H1 (cell line): ENCODE measurements at regions not wholly inside any gene's neighbourhood (a gene's known extent, or its start where the extent isn't known, plus 50 kb on each side); places are given as distances from the start of the nearest gene placed in this dataset.

Experiments
- CTCF ChIA-PET: fragments of 300-600 bp; sonication (Branson Sonifier 250); formaldehyde crosslinking; loops from one replicate; lab custom pipeline; 2021; ENCODE audit not compliant: partially characterized antibody; lab: Charles Lee
- POLR2A ChIA-PET: fragments of 300-600 bp; sonication (Branson Sonifier 250); formaldehyde crosslinking; loops from one replicate; lab custom pipeline; 2021; ENCODE audit warnings: inconsistent platforms; ENCODE audit not compliant: partially characterized antibody; lab: Charles Lee
- DNase-seq, 2 experiments: peaks; one replicate each; pipeline versions ENCODE4 v3.0.0 to v3.0.0-alpha.2; 2010 to 2022; ENCODE audit warnings: low spot score in 2 of 2, low read depth in 1 of 2, mixed read lengths in 1 of 2
- FAIRE-seq: peaks from 2 replicates; lab custom pipeline; 2011; peaks lifted over from hg19 to GRCh38; lab: Jason Lieb, UNC
- H2AFZ ChIP-seq: 2 replicates; pipeline ENCODE4 v1.8.1; 2012; ENCODE audit warnings: low read length, inconsistent platforms
- H2AK5ac ChIP-seq: 2 replicates; pipeline ENCODE4 v1.6.1; 2013; ENCODE audit warnings: low read depth, low read length
- H2BK120ac ChIP-seq: replicated peaks from 2 replicates; pipeline ENCODE3; 2013; ENCODE audit warnings: low read depth, low read length, inconsistent platforms
- H2BK12ac ChIP-seq: 2 replicates; pipeline ENCODE4 v1.6.1; 2013; ENCODE audit warnings: low read depth, low read length
- H2BK15ac ChIP-seq: 2 replicates; pipeline ENCODE4 v1.6.1; 2013; ENCODE audit warnings: low read length
- H2BK20ac ChIP-seq: 2 replicates; pipeline ENCODE4 v1.6.1; 2013; ENCODE audit warnings: low read length
- H2BK5ac ChIP-seq: 2 replicates; pipeline ENCODE4 v1.6.1; 2013; ENCODE audit warnings: low read depth, low read length
- H3K14ac ChIP-seq: 2 replicates; pipeline ENCODE4 v1.6.1; 2013; ENCODE audit warnings: inconsistent platforms; ENCODE audit not compliant: insufficient read length
- H3K18ac ChIP-seq: 2 replicates; pipeline ENCODE4 v1.6.1; 2013; ENCODE audit warnings: low read length; ENCODE audit errors: extremely low read depth
- H3K23ac ChIP-seq: 2 replicates; pipeline ENCODE4 v1.6.1; 2013; ENCODE audit warnings: inconsistent platforms; ENCODE audit not compliant: insufficient read length
- H3K23me2 ChIP-seq: 2 replicates; pipeline ENCODE4 v1.6.1; 2013; ENCODE audit warnings: low read depth, low read length
- H3K27ac ChIP-seq: 2 replicates; pipeline ENCODE4 v1.6.1; 2011; ENCODE audit warnings: low read depth, low read length, inconsistent platforms
- H3K27me3 ChIP-seq, 4 experiments: replicated peaks in 1 of 4; 1 replicate in 1 of 4; 2 replicates in 3 of 4; pipeline versions ENCODE4 v1.6.1 to v1.8.1; 2011 to 2013; ENCODE audit warnings: low read length in 3 of 4, mild to moderate bottlenecking in 3 of 4, inconsistent platforms in 2 of 4, mixed read lengths in 2 of 4, moderate library complexity in 1 of 4; ENCODE audit not compliant: control insufficient read depth in 3 of 4, insufficient read depth in 3 of 4; ENCODE audit errors: extremely low read depth in 1 of 4
- H3K36me3 ChIP-seq, 4 experiments: 2 replicates each; pipeline versions ENCODE4 v1.6.1 to v1.8.1; 2011 to 2013; ENCODE audit warnings: mild to moderate bottlenecking in 4 of 4, low read length in 3 of 4, moderate library complexity in 2 of 4, control low read depth in 1 of 4, inconsistent platforms in 1 of 4; ENCODE audit not compliant: insufficient read depth in 4 of 4, control insufficient read depth in 2 of 4
- H3K4ac ChIP-seq: replicated peaks from 2 replicates; pipeline ENCODE3; 2013; ENCODE audit warnings: low read length, low read depth, mixed read lengths, inconsistent platforms; ENCODE audit not compliant: insufficient read length
- H3K4me1 ChIP-seq, 4 experiments: replicated peaks in 1 of 4; 1 replicate in 1 of 4; 2 replicates in 3 of 4; pipeline versions ENCODE4 v1.6.1 to v1.8.1; 2011 to 2013; ENCODE audit warnings: low read length in 3 of 4, inconsistent platforms in 2 of 4, mixed read lengths in 1 of 4; ENCODE audit not compliant: insufficient read depth in 4 of 4, control insufficient read depth in 3 of 4
- H3K4me2 ChIP-seq, 2 experiments: 2 replicates each; pipeline versions ENCODE4 v1.6.1 to v1.8.1; 2011 to 2013; ENCODE audit warnings: low read depth in 2 of 2, low read length in 2 of 2, control low read depth in 1 of 2, inconsistent platforms in 1 of 2, mild to moderate bottlenecking in 1 of 2; ENCODE audit not compliant: insufficient read depth in 1 of 2
- H3K4me3 ChIP-seq, 4 experiments: fragments of 200-600, 300-600 bp in 1 of 4; sonication (generic), shearing (Covaris generic), sonication (Bioruptor Twin) in 1 of 4; 2 replicates each; pipeline versions ENCODE4 v1.5.1 to v1.8.1; 2011 to 2016; ENCODE audit warnings: low read length in 4 of 4, low read depth in 3 of 4, control low read depth in 2 of 4, inconsistent platforms in 2 of 4, mild to moderate bottlenecking in 2 of 4, mixed read lengths in 1 of 4, moderate library complexity in 1 of 4; ENCODE audit not compliant: insufficient read depth in 2 of 4; ENCODE audit errors: extremely low read depth in 1 of 4
- H3K56ac ChIP-seq: replicated peaks from 2 replicates; pipeline ENCODE3; 2013; ENCODE audit warnings: low read depth, mild to moderate bottlenecking, mixed read lengths, low read length, inconsistent platforms; ENCODE audit not compliant: insufficient read length
- H3K79me1 ChIP-seq: 2 replicates; pipeline ENCODE4 v1.6.1; 2013; ENCODE audit warnings: low read depth, low read length, control low read depth
- H3K79me2 ChIP-seq, 2 experiments: 2 replicates each; pipeline versions ENCODE4 v1.6.1 to v1.8.1; 2012 to 2013; ENCODE audit warnings: low read length in 2 of 2, mild to moderate bottlenecking in 2 of 2, inconsistent platforms in 1 of 2; ENCODE audit not compliant: insufficient read depth in 2 of 2, control insufficient read depth in 1 of 2
- H3K9ac ChIP-seq, 4 experiments: replicated peaks in 1 of 4; 1 replicate in 1 of 4; 2 replicates in 3 of 4; pipeline versions ENCODE4 v1.6.1 to v1.8.1; 2011 to 2013; ENCODE audit warnings: low read depth in 3 of 4, low read length in 3 of 4, control low read depth in 2 of 4, mild to moderate bottlenecking in 2 of 4, moderate library complexity in 2 of 4, inconsistent platforms in 1 of 4; ENCODE audit errors: extremely low read depth in 1 of 4
- H3K9me3 ChIP-seq, 2 experiments: 2 replicates each; pipeline versions ENCODE4 v1.6.1 to v1.8.1; 2012 to 2013; ENCODE audit warnings: mild to moderate bottlenecking in 2 of 2, moderate library complexity in 2 of 2, control low read depth in 1 of 2, inconsistent platforms in 1 of 2, low read depth in 1 of 2, low read length in 1 of 2, mixed read lengths in 1 of 2; ENCODE audit not compliant: insufficient read depth in 2 of 2
- H4K20me1 ChIP-seq, 2 experiments: replicated peaks in 1 of 2; 2 replicates each; pipeline versions ENCODE3 to v1.8.1; 2011 to 2013; ENCODE audit warnings: inconsistent platforms in 2 of 2, low read length in 2 of 2, mild to moderate bottlenecking in 1 of 2; ENCODE audit not compliant: insufficient read depth in 2 of 2, control insufficient read depth in 1 of 2
- H4K5ac ChIP-seq: 2 replicates; pipeline ENCODE4 v1.6.1; 2013; ENCODE audit warnings: low read length, low read depth, mixed read lengths, inconsistent platforms; ENCODE audit not compliant: insufficient read length
- H4K8ac ChIP-seq: 2 replicates; pipeline ENCODE4 v1.8.0; 2013; ENCODE audit warnings: mild to moderate bottlenecking, moderate library complexity, low read length, inconsistent platforms; ENCODE audit not compliant: insufficient read depth; ENCODE audit errors: extremely low read depth
- H4K91ac ChIP-seq: replicated peaks from 2 replicates; pipeline ENCODE3; 2013; ENCODE audit warnings: low read length, mixed read lengths, inconsistent platforms; ENCODE audit not compliant: insufficient read length
- EZH2 ChIP-seq: fragments of 200-600 bp; sonication (generic); IDR thresholded peaks from 2 replicates; pipeline ENCODE4 v1.7.1; 2012; ENCODE audit warnings: low read depth, mild to moderate bottlenecking, moderate library complexity, low read length, inconsistent platforms; ENCODE audit not compliant: severe bottlenecking
- GABPA ChIP-seq: IDR thresholded peaks from 2 replicates; pipeline ENCODE4 v1.6.1; 2011; ENCODE audit warnings: mild to moderate bottlenecking, low read length, moderate library complexity, borderline replicate concordance; ENCODE audit not compliant: insufficient read depth
- NANOG ChIP-seq: IDR thresholded peaks from 2 replicates; pipeline ENCODE4 v1.6.1; 2011; ENCODE audit warnings: low read length, low read depth, mild to moderate bottlenecking, inconsistent platforms; ENCODE audit not compliant: insufficient read depth, poor library complexity, severe bottlenecking
- POLR2A ChIP-seq, 2 experiments: IDR thresholded peaks; 1 replicate in 1 of 2; 2 replicates in 1 of 2; pipeline ENCODE4 v1.6.1; 2011; ENCODE audit warnings: low read depth in 2 of 2, low read length in 2 of 2, mild to moderate bottlenecking in 2 of 2; ENCODE audit errors: control extremely low read depth in 1 of 2
- POLR2AphosphoS5 ChIP-seq: IDR thresholded peaks from 2 replicates; pipeline ENCODE4 v1.6.1; 2011; ENCODE audit warnings: low read depth, low read length
- RAD21 ChIP-seq, 2 experiments: IDR thresholded peaks in 1 of 2; conservative IDR thresholded peaks in 1 of 2; 2 replicates each; pipeline ENCODE4 v1.6.1; 2011; ENCODE audit warnings: low read depth in 2 of 2, low read length in 2 of 2, improper control_type of control experiment in 1 of 2, inconsistent platforms in 1 of 2, mild to moderate bottlenecking in 1 of 2, moderate library complexity in 1 of 2
- RBBP5 ChIP-seq: IDR thresholded peaks from 2 replicates; pipeline ENCODE4 v1.7.1; 2012; ENCODE audit warnings: low read depth, mild to moderate bottlenecking, inconsistent platforms, low read length, moderate library complexity, borderline replicate concordance
- SAP30 ChIP-seq: fragments of 300-600 bp; sonication (generic); IDR thresholded peaks from 2 replicates; pipeline ENCODE4 v1.7.1; 2012; ENCODE audit warnings: low read length, moderate library complexity, mild to moderate bottlenecking, inconsistent platforms; ENCODE audit not compliant: insufficient read depth, insufficient replicate concordance
- SIRT6 ChIP-seq: IDR thresholded peaks from one replicate; pipeline ENCODE4 v1.7.1; 2012; ENCODE audit warnings: low read length, inconsistent platforms
- SP1 ChIP-seq: IDR thresholded peaks from 2 replicates; pipeline ENCODE4 v1.6.1; 2011; ENCODE audit warnings: low read depth, low read length
- TAF1 ChIP-seq: IDR thresholded peaks from 2 replicates; pipeline ENCODE4 v1.6.1; 2011; ENCODE audit warnings: mild to moderate bottlenecking, low read depth, low read length
- TCF12 ChIP-seq: IDR thresholded peaks from 2 replicates; pipeline ENCODE4 v1.6.1; 2011; ENCODE audit warnings: low read depth, mild to moderate bottlenecking, low read length
- WGBS, 2 experiments: shearing (Covaris generic) in 1 of 2; methylation state at CpG; one replicate each; pipeline versions ENCODE4 v1.1.6 to v1.1.7; 2013 to 2015; ENCODE audit warnings: low lambda C conversion rate in 2 of 2, mixed read lengths in 2 of 2, inconsistent platforms in 1 of 2, low coverage in 1 of 2, missing lambda C conversion rate in 1 of 2; ENCODE audit not compliant: insufficient replicate concordance in 2 of 2, insufficient coverage in 1 of 2, insufficient read length in 1 of 2; ENCODE audit errors: extremely low coverage in 1 of 2, missing lambda C conversion rate in 1 of 2; 5-methylcytosine and 5-hydroxymethylcytosine counted together
- TF ChIP-seq, protein P1 (sequence below): IDR thresholded peaks from 2 replicates; pipeline ENCODE4 v1.6.1; 2011; ENCODE audit warnings: low read length, improper control_type of control experiment
- TF ChIP-seq, protein P2 (sequence below): IDR thresholded peaks from 2 replicates; pipeline ENCODE4 v1.6.1; 2012; ENCODE audit warnings: inconsistent platforms

DNA sequence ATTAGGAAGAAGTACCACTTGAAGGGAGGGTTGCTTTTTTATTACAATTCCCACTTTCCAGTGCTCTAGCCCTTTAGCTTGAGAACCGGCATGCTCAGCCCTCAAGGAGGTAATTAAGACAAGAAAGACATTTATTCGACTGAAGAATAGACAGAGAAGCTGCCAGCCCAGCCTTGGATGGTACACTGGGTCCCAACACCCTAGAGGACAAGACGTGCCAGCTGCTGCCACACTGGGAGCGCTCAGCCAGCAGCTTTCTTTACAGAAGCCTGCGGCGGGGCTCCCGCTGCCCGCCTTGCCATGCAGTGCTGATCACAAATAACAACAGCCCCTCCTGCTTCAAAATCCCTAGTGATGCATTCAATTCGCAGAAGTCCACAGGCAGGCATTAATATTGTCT lies 746.3 kb upstream of the RAB6C start:
- Histone ChIP-seq H3K9ac (no peak overlapping the region), H3K4me1 (no peaks in the 10 kb centered on the region), H4K91ac (no peak overlapping the region), H2BK120ac (no peak overlapping the region), H2AK5ac (no peak overlapping the region), H3K9me3 (peaks cover 0 to 3% of the 10 kb centered on the region in 2 experiments; a peak in 1 of 4 replicates), H3K27ac (no peak overlapping the region), H4K20me1 (no peaks in the 10 kb centered on the region), H2BK20ac (no peak overlapping the region), H3K79me1 (no peaks in the 10 kb centered on the region), H3K14ac (no peak overlapping the region), H3K23ac (no peak overlapping the region), H2BK5ac (no peak overlapping the region), H3K18ac (no peak overlapping the region), H2BK15ac (no peak overlapping the region), H3K23me2 (no peaks in the 10 kb centered on the region), H3K27me3 (no peaks in the 10 kb centered on the region), H3K4ac (no peak overlapping the region), H3K56ac (no peak overlapping the region), H3K36me3 (no peaks in the 10 kb centered on the region), H4K8ac (no peak overlapping the region), H2AFZ (no peak overlapping the region), H3K79me2 (no peaks in the 10 kb centered on the region), H4K5ac (no peak overlapping the region), H3K4me3 (no peak overlapping the region), H2BK12ac (no peak overlapping the region), H3K4me2 (no peak overlapping the region)
- CTCF ChIA-PET = interaction anchor here (0.8 to 2.4 kb wide), 6 partner anchors 21 to 105 kb away, joined by 3 to 7 read pairs (median 3); no protein-coding TSS in a partner anchor
- POLR2A ChIA-PET = no interaction called here
- FAIRE-seq (no peak), DNase-seq (no peak)
- 87% methylated on average over 9 of the region's 9 CpGs; no CpG with 5 or more reads in 1 of the 2 experiments for WGBS, 2 experiments
- no peak for TF ChIP-seq SP1
- no peak for TF ChIP-seq POLR2AphosphoS5
- TF ChIP-seq RAD21 (IDR thresholded peaks at IDR 0.05 in 1 of 2, conservative IDR thresholded peaks at IDR 0.05 in 1 of 2; ENCODE audit: low read depth in 2 of 2, low read length in 2 of 2) = no peak
- no peak for TF ChIP-seq GABPA
- TF ChIP-seq TAF1 = no peak
- TF ChIP-seq SAP30 = no peak
- TF ChIP-seq NANOG = no peak
- no peak for TF ChIP-seq RBBP5
- no peak for TF ChIP-seq TCF12
- no peak for TF ChIP-seq EZH2
- TF ChIP-seq POLR2A (IDR thresholded peaks at IDR 0.05; ENCODE audit: control extremely low read depth in 1 of 2, low read depth in 2 of 2, low read length in 2 of 2) = no peak
- TF ChIP-seq, protein P1, sequence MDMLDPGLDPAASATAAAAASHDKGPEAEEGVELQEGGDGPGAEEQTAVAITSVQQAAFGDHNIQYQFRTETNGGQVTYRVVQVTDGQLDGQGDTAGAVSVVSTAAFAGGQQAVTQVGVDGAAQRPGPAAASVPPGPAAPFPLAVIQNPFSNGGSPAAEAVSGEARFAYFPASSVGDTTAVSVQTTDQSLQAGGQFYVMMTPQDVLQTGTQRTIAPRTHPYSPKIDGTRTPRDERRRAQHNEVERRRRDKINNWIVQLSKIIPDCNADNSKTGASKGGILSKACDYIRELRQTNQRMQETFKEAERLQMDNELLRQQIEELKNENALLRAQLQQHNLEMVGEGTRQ = no peak
- TF ChIP-seq, protein P2, sequence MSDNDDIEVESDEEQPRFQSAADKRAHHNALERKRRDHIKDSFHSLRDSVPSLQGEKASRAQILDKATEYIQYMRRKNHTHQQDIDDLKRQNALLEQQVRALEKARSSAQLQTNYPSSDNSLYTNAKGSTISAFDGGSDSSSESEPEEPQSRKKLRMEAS = no peak
- TF ChIP-seq SIRT6 = no peak
